Activated CD8-positive, alpha-beta T cell treated with anti-CD3 and anti-CD28 coated beads for 36 hours (primary cell): ENCODE measurements at regions not wholly inside any gene's neighbourhood (a gene's known extent, or its start where the extent isn't known, plus 50 kb on each side); places are given as distances from the start of the nearest gene placed in this dataset.

Source experiments
- ATAC-seq: fragments of 200-7000 bp; cut with Tn5 transposase; one replicate; pipeline ENCODE4 v1.10.0; 2021; ENCODE audit warnings: mild to moderate bottlenecking, moderate library complexity
- CTCF ChIA-PET: fragments of 350-600 bp; sonication (Branson Sonifier 250); formaldehyde crosslinking; loops from one replicate; lab custom pipeline; 2021; ENCODE audit warnings: antibody characterized with exemption; lab: Charles Lee
- POLR2A ChIA-PET: fragments of 350-600 bp; sonication (Branson Sonifier 250); formaldehyde crosslinking; loops from one replicate; lab custom pipeline; 2021; ENCODE audit warnings: antibody characterized with exemption; lab: Charles Lee
- DNase-seq: peaks from one replicate; pipeline ENCODE4 v3.0.0-alpha.2; 2020
- H3K27ac Mint-ChIP-seq: one replicate; pipeline ENCODE4 v1.8.0; 2021; ENCODE audit warnings: mild to moderate bottlenecking, mixed read lengths
- H3K27me3 Mint-ChIP-seq: one replicate; pipeline ENCODE4 v1.8.0; 2021; ENCODE audit warnings: mixed read lengths
- H3K36me3 Mint-ChIP-seq: one replicate; pipeline ENCODE4 v1.8.0; 2021; ENCODE audit warnings: low read depth, mixed read lengths
- H3K4me1 Mint-ChIP-seq: one replicate; pipeline ENCODE4 v1.8.0; 2021; ENCODE audit warnings: low read depth, mixed read lengths
- H3K4me3 Mint-ChIP-seq: one replicate; pipeline ENCODE4 v1.8.0; 2021; ENCODE audit warnings: mild to moderate bottlenecking, moderate library complexity, mixed read lengths
- H3K9me3 Mint-ChIP-seq: one replicate; pipeline ENCODE4 v1.8.0; 2021; ENCODE audit warnings: mixed read lengths
- CTCF ChIP-seq: fragments of 200-600 bp; IDR thresholded peaks from one replicate; pipeline ENCODE4 v1.8.0; 2022; ENCODE audit warnings: antibody characterized with exemption, mild to moderate bottlenecking
- intact Hi-C: fragments of 100-400 bp; cut with micrococcal nuclease; formaldehyde crosslinking; loops from one replicate; pipeline ENCODE4 v1.10.0; 2022

DNA sequence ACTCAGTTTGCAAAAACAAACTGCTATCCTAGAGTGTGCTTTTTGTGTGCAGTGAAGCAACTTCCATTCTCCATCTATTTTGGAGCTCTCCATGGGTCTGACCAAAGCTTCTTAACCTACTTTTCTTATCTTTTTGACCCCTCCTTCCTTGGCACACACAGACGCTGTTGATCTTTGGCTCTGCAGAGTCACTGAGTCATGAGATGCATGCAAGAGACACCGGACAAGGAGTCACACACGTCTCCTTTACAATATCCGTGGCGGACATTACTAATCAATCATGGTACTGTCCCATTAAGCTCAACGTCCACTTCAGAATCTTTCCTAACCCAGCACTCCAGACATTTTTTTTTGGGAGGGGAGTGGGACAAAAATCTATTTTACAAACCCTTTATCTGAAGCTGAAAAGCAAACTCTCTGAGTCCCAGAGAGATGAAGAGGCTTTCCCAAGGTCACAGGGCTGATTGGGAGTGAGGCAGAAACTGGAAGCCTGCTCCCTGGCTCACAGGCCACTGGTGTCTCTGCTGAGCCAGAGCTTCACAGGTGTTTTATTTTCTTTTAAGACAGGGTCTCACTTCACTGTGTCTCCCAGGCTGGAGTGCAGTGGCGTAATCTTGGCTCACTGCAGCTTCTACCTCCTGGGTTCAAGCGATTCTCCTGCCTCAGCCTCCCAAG is 165.8 kb upstream of the SYT13 start:
- no peak for TF ChIP-seq CTCF
- Mint-ChIP-seq H3K4me3 (no peak overlapping the region), H3K27ac (no peak overlapping the region), H3K27me3 (peaks cover 2% of the 10 kb centered on the region), H3K36me3 (no peaks in the 10 kb centered on the region), H3K9me3 (no peaks in the 10 kb centered on the region), H3K4me1 (no peaks in the 10 kb centered on the region)
- ChIA-PET CTCF (interaction anchor here (0.7 to 1.3 kb wide), 3 partner anchors 9 to 320 kb away, joined by 3 to 4 read pairs (median 4); no protein-coding TSS in a partner anchor), POLR2A (interaction anchor here (0.5 kb wide), 1 partner anchor 671 kb away, joined by 3 read pairs; no protein-coding TSS in a partner anchor)
- intact Hi-C loops: no loop called here
- DNase-seq (no peak), ATAC-seq (no peak)

GRCh38 chr11:45450189-45450588 is 164.0 kb upstream of the SYT13 start:
- H3K36me3 Mint-ChIP-seq: no peaks in the 10 kb centered on the region
- CTCF ChIA-PET: no interaction called here
- no peaks in the 10 kb centered on the region for H3K4me1 Mint-ChIP-seq
- POLR2A ChIA-PET: no interaction called here
- DNase-seq (no peak), ATAC-seq (no peak)
- H3K4me3 Mint-ChIP-seq: no peak overlapping the region
- no peaks in the 10 kb centered on the region for H3K27me3 Mint-ChIP-seq
- no peak overlapping the region for H3K27ac Mint-ChIP-seq
- intact Hi-C loops: no loop called here
- no peaks in the 10 kb centered on the region for H3K9me3 Mint-ChIP-seq
- no peak for TF ChIP-seq CTCF

- no peak for DNase-seq
- POLR2A ChIA-PET: no interaction called here
- no peak overlapping the region for H3K4me3 Mint-ChIP-seq
- H3K36me3 Mint-ChIP-seq: no peaks in the 10 kb centered on the region
- no peak for TF ChIP-seq CTCF
- ATAC-seq: no peak
- intact Hi-C loops: no loop called here
- CTCF ChIA-PET: no interaction called here
- no peaks in the 10 kb centered on the region for H3K9me3 Mint-ChIP-seq
- no peak overlapping the region for H3K27ac Mint-ChIP-seq
- no peaks in the 10 kb centered on the region for H3K4me1 Mint-ChIP-seq
- peaks cover 1% of the 10 kb centered on the region for H3K27me3 Mint-ChIP-seq
These were observed 163.0 kb upstream of the SYT13 start for GRCh38 chr11:45449036-45449601.

DNA sequence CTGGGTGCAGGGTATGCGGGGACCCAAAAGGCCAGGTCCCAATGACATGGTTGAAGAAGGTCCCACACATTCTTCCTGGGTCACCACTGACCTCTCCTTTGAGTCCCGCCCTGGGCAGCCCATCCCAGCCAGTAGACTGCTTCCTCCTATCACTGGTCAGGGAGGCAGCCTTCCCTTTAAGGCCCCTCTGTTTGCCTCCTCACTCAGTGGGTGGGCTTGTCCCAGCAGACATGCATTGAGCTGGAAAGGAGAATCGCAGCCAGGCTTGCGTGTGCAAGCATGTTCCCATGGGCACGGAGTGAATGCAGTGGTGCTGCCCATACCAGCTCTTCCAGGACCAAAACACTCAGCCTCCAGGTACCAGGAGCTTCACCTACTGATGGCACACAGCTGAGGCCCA is 162.4 kb upstream of the SYT13 start:
- no peak for TF ChIP-seq CTCF
- no peak for DNase-seq
- no peak for ATAC-seq
- Mint-ChIP-seq H3K9me3 (no peaks in the 10 kb centered on the region), H3K27ac (no peak overlapping the region), H3K4me1 (no peaks in the 10 kb centered on the region), H3K4me3 (no peak overlapping the region), H3K36me3 (no peaks in the 10 kb centered on the region), H3K27me3 (peaks cover 1% of the 10 kb centered on the region)
- ChIA-PET POLR2A (no interaction called here), CTCF (no interaction called here)
- intact Hi-C loops: no loop called here

DNA sequence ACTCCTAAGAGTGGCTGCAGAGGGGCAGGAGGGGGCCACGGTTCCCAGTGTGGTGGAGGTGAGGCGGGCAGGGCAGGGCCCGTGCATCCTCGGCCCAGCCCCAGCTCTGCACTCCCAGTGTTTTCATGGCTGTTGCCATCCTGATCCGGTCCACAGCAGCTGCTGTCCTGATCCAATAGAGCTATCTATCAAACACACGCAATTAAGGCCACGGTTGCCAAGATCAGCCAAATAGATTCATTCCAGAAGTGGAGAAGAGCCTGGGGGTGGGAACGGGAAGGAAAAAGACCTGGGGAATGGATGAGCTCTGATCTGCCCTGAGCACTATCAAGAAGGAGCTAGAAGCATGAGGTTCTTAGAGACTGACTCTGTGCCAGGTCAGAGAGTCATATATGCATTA is 160.9 kb upstream of the SYT13 start:
- no peak overlapping the region for H3K27ac Mint-ChIP-seq
- peaks cover 4% of the 10 kb centered on the region for H3K27me3 Mint-ChIP-seq
- no peak for TF ChIP-seq CTCF

More for the DNA sequence above, 160.9 kb upstream of the SYT13 start:
- Mint-ChIP-seq H3K9me3 (no peaks in the 10 kb centered on the region), H3K4me1 (no peaks in the 10 kb centered on the region), H3K36me3 (no peaks in the 10 kb centered on the region), H3K4me3 (no peak overlapping the region)
- no peak for ATAC-seq
- intact Hi-C loops: no loop called here
- CTCF ChIA-PET: interaction anchor here (0.7 kb wide), 1 partner anchor 325 kb away, joined by 3 read pairs; no protein-coding TSS in a partner anchor
- POLR2A ChIA-PET: no interaction called here
- no peak for DNase-seq
